OCI-LY7 (cell line): ENCODE measurements at regions not wholly inside any gene's neighbourhood (a gene's known extent, or its start where the extent isn't known, plus 50 kb on each side); places are given as distances from the start of the nearest gene placed in this dataset.
"Not testable (repeated sequence)": the region's sequence is repeated elsewhere in the genome, so short reads cannot be mapped to it uniquely, and the experiment has no call there.

Experiments used
- EZH2phosphoT487 ChIP-seq: fragments of 200-600 bp; sonication (generic); IDR thresholded peaks from 2 replicates; pipeline ENCODE4 v1.6.1; 2018; ENCODE audit warnings: low read depth, borderline replicate concordance, mild to moderate bottlenecking, mixed run types, antibody characterized with exemption, low read length, moderate library complexity, mixed read lengths
- TF ChIP-seq, protein P1 (sequence below): fragments of 200-600 bp; sonication (generic); conservative IDR thresholded peaks from 2 replicates; pipeline ENCODE4 v1.5.1; 2014; ENCODE audit warnings: mild to moderate bottlenecking, antibody characterized with exemption, low read length, moderate library complexity, mixed read lengths

DNA sequence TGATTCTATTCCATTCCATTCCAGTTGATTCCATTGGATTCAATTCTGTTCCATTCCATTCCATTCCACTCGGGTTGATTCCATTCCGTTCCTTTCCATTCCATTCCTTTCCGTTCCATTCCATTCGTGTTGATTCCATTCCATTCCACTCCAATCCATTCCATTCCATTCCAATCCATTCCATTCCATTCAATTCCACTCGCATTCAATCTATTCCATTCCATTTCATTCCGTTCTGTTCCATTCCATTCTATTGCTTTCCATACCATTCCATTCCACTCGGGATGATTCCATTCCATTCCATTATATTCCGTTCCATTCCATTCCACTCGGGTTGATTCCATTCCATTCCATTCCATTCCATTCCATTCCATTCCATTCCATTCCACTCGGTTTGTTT is 134.7 kb downstream of the CWH43 start:
- TF ChIP-seq, protein P1, sequence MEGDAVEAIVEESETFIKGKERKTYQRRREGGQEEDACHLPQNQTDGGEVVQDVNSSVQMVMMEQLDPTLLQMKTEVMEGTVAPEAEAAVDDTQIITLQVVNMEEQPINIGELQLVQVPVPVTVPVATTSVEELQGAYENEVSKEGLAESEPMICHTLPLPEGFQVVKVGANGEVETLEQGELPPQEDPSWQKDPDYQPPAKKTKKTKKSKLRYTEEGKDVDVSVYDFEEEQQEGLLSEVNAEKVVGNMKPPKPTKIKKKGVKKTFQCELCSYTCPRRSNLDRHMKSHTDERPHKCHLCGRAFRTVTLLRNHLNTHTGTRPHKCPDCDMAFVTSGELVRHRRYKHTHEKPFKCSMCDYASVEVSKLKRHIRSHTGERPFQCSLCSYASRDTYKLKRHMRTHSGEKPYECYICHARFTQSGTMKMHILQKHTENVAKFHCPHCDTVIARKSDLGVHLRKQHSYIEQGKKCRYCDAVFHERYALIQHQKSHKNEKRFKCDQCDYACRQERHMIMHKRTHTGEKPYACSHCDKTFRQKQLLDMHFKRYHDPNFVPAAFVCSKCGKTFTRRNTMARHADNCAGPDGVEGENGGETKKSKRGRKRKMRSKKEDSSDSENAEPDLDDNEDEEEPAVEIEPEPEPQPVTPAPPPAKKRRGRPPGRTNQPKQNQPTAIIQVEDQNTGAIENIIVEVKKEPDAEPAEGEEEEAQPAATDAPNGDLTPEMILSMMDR: not testable (repeated sequence)
- TF ChIP-seq EZH2phosphoT487: not testable (repeated sequence)
